ENCODE measurements at regions not wholly inside any gene's neighbourhood (a gene's known extent, or its start where the extent isn't known, plus 50 kb on each side); places are given as distances from the start of the nearest gene placed in this dataset.

- no peaks in the 10 kb centered on the region for H3K9me3 ChIP-seq
- no peak for DNase-seq
- H3K27me3 ChIP-seq (ENCODE audit: low read depth) = no peaks in the 10 kb centered on the region
- H3K27ac ChIP-seq = no peak overlapping the region
- no peak overlapping the region for H3K4me3 ChIP-seq
- H3K4me1 ChIP-seq = no peaks in the 10 kb centered on the region
- intact Hi-C loops (cut with DNase I) = no loop called here
- no peak for ATAC-seq
- no peaks in the 10 kb centered on the region for H3K36me3 ChIP-seq
- TF ChIP-seq, protein P1, sequence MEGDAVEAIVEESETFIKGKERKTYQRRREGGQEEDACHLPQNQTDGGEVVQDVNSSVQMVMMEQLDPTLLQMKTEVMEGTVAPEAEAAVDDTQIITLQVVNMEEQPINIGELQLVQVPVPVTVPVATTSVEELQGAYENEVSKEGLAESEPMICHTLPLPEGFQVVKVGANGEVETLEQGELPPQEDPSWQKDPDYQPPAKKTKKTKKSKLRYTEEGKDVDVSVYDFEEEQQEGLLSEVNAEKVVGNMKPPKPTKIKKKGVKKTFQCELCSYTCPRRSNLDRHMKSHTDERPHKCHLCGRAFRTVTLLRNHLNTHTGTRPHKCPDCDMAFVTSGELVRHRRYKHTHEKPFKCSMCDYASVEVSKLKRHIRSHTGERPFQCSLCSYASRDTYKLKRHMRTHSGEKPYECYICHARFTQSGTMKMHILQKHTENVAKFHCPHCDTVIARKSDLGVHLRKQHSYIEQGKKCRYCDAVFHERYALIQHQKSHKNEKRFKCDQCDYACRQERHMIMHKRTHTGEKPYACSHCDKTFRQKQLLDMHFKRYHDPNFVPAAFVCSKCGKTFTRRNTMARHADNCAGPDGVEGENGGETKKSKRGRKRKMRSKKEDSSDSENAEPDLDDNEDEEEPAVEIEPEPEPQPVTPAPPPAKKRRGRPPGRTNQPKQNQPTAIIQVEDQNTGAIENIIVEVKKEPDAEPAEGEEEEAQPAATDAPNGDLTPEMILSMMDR (IDR thresholded peaks at IDR 0.05) = no peak
These were observed 223.5 kb upstream of the SYT10 start for GRCh38 chr12:33663000-33663654.

- ATAC-seq (no peak), DNase-seq (no peak)
- Histone ChIP-seq H3K4me3 (no peak overlapping the region), H3K9me3 (no peaks in the 10 kb centered on the region), H3K27ac (no peak overlapping the region), H3K27me3 (ENCODE audit: low read depth) (no peaks in the 10 kb centered on the region), H3K4me1 (no peaks in the 10 kb centered on the region), H3K36me3 (no peaks in the 10 kb centered on the region)
- TF ChIP-seq, protein P1 (IDR thresholded peaks at IDR 0.05) = no peak
- intact Hi-C loops (cut with DNase I) = no loop called here
These were observed 229.7 kb upstream of the SYT10 start for GRCh38 chr12:33669349-33669748.

GRCh38 chr12:33670284-33670683, 230.7 kb upstream of the SYT10 start:
- no peaks in the 10 kb centered on the region for H3K27me3 ChIP-seq (ENCODE audit: low read depth)
- TF ChIP-seq, protein P1 (IDR thresholded peaks at IDR 0.05) = no peak

DNA sequence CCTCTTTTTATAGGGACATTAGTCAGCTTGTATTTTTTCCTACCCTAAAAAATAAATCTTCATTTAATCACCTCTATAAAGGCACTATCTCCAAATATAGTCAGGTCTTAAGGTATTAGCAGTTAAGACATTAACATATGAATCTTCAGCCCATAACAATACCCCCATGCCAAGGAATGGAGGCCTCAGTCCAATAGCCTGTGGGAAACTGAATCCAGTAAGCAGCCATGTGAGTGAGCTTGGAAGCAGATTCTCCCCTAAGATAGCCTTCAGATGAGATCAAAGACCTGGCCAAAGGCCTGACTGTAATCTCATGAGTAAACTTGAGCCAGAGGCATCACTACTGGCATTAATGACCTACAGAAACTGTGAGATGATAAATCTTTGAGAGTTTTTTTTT, 232.1 kb upstream of the SYT10 start:
- Histone ChIP-seq H3K4me3 (no peak overlapping the region), H3K27ac (no peak overlapping the region), H3K36me3 (no peaks in the 10 kb centered on the region), H3K9me3 (no peaks in the 10 kb centered on the region), H3K27me3 (ENCODE audit: low read depth) (no peaks in the 10 kb centered on the region), H3K4me1 (no peaks in the 10 kb centered on the region)
- ATAC-seq = no peak
- intact Hi-C loops (cut with DNase I) = no loop called here
- no peak for DNase-seq
- TF ChIP-seq, protein P1 (IDR thresholded peaks at IDR 0.05) = no peak

More at GRCh38 chr12:33670284-33670683, 230.7 kb upstream of the SYT10 start:
- no peaks in the 10 kb centered on the region for H3K4me1 ChIP-seq
- no peaks in the 10 kb centered on the region for H3K9me3 ChIP-seq
- intact Hi-C loops (cut with DNase I) = no loop called here
- H3K36me3 ChIP-seq = no peaks in the 10 kb centered on the region
- DNase-seq (no peak), ATAC-seq (no peak)
- no peak overlapping the region for H3K27ac ChIP-seq
- H3K4me3 ChIP-seq = no peak overlapping the region

- Histone ChIP-seq H3K4me1 (no peaks in the 10 kb centered on the region), H3K27me3 (ENCODE audit: low read depth) (no peaks in the 10 kb centered on the region), H3K9me3 (no peaks in the 10 kb centered on the region), H3K27ac (no peak overlapping the region), H3K36me3 (no peaks in the 10 kb centered on the region), H3K4me3 (no peak overlapping the region)
- TF ChIP-seq, protein P1 (IDR thresholded peaks at IDR 0.05) = no peak
- intact Hi-C loops (cut with DNase I) = no loop called here
- DNase-seq = no peak
- no peak for ATAC-seq
These were observed 233.4 kb upstream of the SYT10 start for GRCh38 chr12:33672836-33673577.
